ENCODE measurements at regions not wholly inside any gene's neighbourhood (a gene's known extent, or its start where the extent isn't known, plus 50 kb on each side); places are given as distances from the start of the nearest gene placed in this dataset.
A peak's percentile ranks its signal among the peaks of the same experiment; 100 is the strongest.

DNA sequence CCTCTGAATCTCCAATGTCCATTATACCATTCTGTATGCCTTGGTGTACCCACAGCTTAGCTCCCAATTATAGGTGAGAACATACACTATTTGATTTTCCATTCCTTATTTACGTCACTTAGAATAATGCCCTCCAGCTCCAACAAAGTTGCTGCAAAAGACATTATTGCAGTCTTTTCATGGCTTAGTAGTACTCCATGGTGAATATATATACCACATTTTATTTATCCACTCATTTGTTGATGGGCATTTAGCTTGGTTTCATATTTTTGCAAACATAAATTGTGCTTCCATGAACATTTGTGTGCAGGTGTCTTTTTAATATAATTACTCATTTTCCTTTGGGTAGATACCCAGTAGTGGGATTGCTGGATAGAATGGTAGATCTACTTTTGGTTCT lies 374.1 kb upstream of the HTR1E start:
- no peak for ATAC-seq
- TF ChIP-seq GLIS3 (CRISPR knock-in tag; IDR thresholded peaks at IDR 0.05) (no peak), ZNF8 (CRISPR knock-in tag; IDR thresholded peaks at IDR 0.05) (peak; percentile 96)

DNA sequence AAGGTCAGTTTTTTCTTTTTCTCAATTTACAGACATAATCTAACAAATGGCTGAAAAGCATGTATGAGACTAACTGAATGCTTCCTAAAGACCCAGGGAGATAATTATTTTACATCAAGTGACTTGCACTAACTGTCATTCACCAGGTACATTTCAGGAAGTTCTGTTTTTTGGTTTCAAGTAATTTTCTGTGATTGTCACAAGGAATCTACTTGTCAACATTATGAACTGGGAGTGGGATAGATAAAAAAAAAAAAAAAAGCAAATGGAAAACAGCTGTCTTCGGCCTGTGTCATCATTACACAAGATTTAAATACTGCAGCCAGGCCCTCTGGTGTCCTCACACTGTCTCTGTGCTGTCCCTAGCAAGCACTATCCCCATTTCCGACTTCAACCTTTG lies 379.0 kb upstream of the HTR1E start:
- peak; percentile 47; the same call in 1 of the 2 replicates for TF ChIP-seq TCF4 (CRISPR knock-in tag; IDR thresholded peaks at IDR 0.05; ENCODE audit: borderline replicate concordance)
- TF ChIP-seq, protein P1, sequence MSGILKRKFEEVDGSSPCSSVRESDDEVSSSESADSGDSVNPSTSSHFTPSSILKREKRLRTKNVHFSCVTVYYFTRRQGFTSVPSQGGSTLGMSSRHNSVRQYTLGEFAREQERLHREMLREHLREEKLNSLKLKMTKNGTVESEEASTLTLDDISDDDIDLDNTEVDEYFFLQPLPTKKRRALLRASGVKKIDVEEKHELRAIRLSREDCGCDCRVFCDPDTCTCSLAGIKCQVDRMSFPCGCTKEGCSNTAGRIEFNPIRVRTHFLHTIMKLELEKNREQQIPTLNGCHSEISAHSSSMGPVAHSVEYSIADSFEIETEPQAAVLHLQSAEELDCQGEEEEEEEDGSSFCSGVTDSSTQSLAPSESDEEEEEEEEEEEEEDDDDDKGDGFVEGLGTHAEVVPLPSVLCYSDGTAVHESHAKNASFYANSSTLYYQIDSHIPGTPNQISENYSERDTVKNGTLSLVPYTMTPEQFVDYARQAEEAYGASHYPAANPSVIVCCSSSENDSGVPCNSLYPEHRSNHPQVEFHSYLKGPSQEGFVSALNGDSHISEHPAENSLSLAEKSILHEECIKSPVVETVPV (CRISPR knock-in tag; IDR thresholded peaks at IDR 0.05) = no peak
- TF ChIP-seq RARB (CRISPR knock-in tag; IDR thresholded peaks at IDR 0.05) = no peak
- no peak for TF ChIP-seq ARNTL (CRISPR knock-in tag; IDR thresholded peaks at IDR 0.05; ENCODE audit: borderline replicate concordance, low read depth)
- TF ChIP-seq ESRRG (CRISPR knock-in tag; IDR thresholded peaks at IDR 0.05) = no peak
- ATAC-seq = no peak; the same call in 2 of the 3 replicates

DNA sequence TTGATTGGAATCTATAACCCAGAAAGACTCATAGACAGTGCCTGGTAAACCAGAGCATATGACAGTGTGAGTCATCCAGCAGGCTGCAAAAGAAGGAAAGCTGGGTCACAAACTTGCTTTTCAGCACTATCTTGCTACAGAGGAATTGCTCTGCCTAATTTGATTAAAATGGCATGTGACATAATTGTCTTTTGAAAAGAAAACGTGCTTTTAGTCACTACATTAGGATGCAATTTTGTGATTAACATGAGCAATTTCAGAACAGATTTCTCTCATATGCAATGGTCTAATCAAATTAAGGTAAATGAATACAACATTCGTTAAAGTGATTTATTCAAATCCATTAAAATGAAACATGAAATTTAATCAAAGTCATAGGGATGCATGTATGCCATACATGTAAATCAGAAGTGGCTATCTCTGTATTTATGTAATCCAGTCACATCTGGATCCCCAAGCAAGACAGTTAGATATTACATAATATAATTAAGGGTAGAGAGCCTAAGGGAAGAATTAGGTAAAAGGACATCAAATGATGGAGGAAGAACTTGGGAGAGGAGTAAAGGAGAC lies 400.0 kb upstream of the HTR1E start:
- no peak for TF ChIP-seq PPARA (CRISPR knock-in tag; IDR thresholded peaks at IDR 0.05; ENCODE audit: borderline replicate concordance)
- no peak for TF ChIP-seq ESRRG (CRISPR knock-in tag; IDR thresholded peaks at IDR 0.05)
- TF ChIP-seq ZNF70 (CRISPR knock-in tag; IDR thresholded peaks at IDR 0.05) = 0 out of 2 replicates have a peak, but pooled peaks have one; percentile 4
- peak; percentile 97 for TF ChIP-seq TCF4 (CRISPR knock-in tag; IDR thresholded peaks at IDR 0.05; ENCODE audit: borderline replicate concordance)
- TF ChIP-seq ZFP30 (CRISPR knock-in tag; IDR thresholded peaks at IDR 0.05) = no peak
- TF ChIP-seq ZFP3 (CRISPR knock-in tag; IDR thresholded peaks at IDR 0.05) = no peak
- TF ChIP-seq, protein P2, sequence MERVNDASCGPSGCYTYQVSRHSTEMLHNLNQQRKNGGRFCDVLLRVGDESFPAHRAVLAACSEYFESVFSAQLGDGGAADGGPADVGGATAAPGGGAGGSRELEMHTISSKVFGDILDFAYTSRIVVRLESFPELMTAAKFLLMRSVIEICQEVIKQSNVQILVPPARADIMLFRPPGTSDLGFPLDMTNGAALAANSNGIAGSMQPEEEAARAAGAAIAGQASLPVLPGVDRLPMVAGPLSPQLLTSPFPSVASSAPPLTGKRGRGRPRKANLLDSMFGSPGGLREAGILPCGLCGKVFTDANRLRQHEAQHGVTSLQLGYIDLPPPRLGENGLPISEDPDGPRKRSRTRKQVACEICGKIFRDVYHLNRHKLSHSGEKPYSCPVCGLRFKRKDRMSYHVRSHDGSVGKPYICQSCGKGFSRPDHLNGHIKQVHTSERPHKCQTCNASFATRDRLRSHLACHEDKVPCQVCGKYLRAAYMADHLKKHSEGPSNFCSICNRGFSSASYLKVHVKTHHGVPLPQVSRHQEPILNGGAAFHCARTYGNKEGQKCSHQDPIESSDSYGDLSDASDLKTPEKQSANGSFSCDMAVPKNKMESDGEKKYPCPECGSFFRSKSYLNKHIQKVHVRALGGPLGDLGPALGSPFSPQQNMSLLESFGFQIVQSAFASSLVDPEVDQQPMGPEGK (CRISPR knock-in tag; IDR thresholded peaks at IDR 0.05; ENCODE audit: borderline replicate concordance) = no peak
- TF ChIP-seq TOX (CRISPR knock-in tag; IDR thresholded peaks at IDR 0.05; ENCODE audit: borderline replicate concordance) = no peak
- no peak; the same call in 1 of the 2 replicates for TF ChIP-seq BACH2 (CRISPR knock-in tag; IDR thresholded peaks at IDR 0.05; ENCODE audit: borderline replicate concordance)
- TF ChIP-seq GLIS3 (CRISPR knock-in tag; IDR thresholded peaks at IDR 0.05) = no peak; the same call in 1 of the 2 replicates
- TF ChIP-seq, protein P3, sequence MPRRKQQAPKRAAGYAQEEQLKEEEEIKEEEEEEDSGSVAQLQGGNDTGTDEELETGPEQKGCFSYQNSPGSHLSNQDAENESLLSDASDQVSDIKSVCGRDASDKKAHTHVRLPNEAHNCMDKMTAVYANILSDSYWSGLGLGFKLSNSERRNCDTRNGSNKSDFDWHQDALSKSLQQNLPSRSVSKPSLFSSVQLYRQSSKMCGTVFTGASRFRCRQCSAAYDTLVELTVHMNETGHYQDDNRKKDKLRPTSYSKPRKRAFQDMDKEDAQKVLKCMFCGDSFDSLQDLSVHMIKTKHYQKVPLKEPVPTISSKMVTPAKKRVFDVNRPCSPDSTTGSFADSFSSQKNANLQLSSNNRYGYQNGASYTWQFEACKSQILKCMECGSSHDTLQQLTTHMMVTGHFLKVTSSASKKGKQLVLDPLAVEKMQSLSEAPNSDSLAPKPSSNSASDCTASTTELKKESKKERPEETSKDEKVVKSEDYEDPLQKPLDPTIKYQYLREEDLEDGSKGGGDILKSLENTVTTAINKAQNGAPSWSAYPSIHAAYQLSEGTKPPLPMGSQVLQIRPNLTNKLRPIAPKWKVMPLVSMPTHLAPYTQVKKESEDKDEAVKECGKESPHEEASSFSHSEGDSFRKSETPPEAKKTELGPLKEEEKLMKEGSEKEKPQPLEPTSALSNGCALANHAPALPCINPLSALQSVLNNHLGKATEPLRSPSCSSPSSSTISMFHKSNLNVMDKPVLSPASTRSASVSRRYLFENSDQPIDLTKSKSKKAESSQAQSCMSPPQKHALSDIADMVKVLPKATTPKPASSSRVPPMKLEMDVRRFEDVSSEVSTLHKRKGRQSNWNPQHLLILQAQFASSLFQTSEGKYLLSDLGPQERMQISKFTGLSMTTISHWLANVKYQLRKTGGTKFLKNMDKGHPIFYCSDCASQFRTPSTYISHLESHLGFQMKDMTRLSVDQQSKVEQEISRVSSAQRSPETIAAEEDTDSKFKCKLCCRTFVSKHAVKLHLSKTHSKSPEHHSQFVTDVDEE (CRISPR knock-in tag; IDR thresholded peaks at IDR 0.05) = peak; percentile 92
- TF ChIP-seq, protein P4, sequence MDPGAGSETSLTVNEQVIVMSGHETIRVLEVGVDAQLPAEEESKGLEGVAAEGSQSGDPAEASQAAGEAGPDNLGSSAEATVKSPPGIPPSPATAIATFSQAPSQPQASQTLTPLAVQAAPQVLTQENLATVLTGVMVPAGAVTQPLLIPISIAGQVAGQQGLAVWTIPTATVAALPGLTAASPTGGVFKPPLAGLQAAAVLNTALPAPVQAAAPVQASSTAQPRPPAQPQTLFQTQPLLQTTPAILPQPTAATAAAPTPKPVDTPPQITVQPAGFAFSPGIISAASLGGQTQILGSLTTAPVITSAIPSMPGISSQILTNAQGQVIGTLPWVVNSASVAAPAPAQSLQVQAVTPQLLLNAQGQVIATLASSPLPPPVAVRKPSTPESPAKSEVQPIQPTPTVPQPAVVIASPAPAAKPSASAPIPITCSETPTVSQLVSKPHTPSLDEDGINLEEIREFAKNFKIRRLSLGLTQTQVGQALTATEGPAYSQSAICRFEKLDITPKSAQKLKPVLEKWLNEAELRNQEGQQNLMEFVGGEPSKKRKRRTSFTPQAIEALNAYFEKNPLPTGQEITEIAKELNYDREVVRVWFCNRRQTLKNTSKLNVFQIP (CRISPR knock-in tag; IDR thresholded peaks at IDR 0.05; ENCODE audit: borderline replicate concordance, low read depth) = no peak; the same call in 1 of the 2 replicates
- TF ChIP-seq SNAI2 (CRISPR knock-in tag; IDR thresholded peaks at IDR 0.05) = 0 out of 2 replicates have a peak, but pooled peaks have one; percentile 11
- TF ChIP-seq, protein P1 (CRISPR knock-in tag; IDR thresholded peaks at IDR 0.05) = peak; percentile 66; the same call in 1 of the 2 replicates
- TF ChIP-seq ZNF8 (CRISPR knock-in tag; IDR thresholded peaks at IDR 0.05) = no peak; the same call in 1 of the 2 replicates
- TF ChIP-seq, protein P5, sequence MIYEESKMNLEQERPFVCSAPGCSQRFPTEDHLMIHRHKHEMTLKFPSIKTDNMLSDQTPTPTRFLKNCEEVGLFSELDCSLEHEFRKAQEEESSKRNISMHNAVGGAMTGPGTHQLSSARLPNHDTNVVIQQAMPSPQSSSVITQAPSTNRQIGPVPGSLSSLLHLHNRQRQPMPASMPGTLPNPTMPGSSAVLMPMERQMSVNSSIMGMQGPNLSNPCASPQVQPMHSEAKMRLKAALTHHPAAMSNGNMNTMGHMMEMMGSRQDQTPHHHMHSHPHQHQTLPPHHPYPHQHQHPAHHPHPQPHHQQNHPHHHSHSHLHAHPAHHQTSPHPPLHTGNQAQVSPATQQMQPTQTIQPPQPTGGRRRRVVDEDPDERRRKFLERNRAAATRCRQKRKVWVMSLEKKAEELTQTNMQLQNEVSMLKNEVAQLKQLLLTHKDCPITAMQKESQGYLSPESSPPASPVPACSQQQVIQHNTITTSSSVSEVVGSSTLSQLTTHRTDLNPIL (CRISPR knock-in tag; IDR thresholded peaks at IDR 0.05; ENCODE audit: low read depth) = peak; percentile 34; the same call in 1 of the 2 replicates
- TF ChIP-seq ZNF565 (CRISPR knock-in tag; conservative IDR thresholded peaks at IDR 0.05; ENCODE audit: low read depth) = no peak
- TF ChIP-seq ZC3H10 (CRISPR knock-in tag; IDR thresholded peaks at IDR 0.05) = no peak
- TF ChIP-seq RARB (CRISPR knock-in tag; IDR thresholded peaks at IDR 0.05) = no peak
- no peak for TF ChIP-seq CSDC2 (CRISPR knock-in tag; IDR thresholded peaks at IDR 0.05)
- peak; percentile 80 for TF ChIP-seq ISL1 (CRISPR knock-in tag; IDR thresholded peaks at IDR 0.05)
- peak; percentile 2; the same call in 1 of the 2 replicates for TF ChIP-seq ARNTL (CRISPR knock-in tag; IDR thresholded peaks at IDR 0.05; ENCODE audit: borderline replicate concordance, low read depth)
- TF ChIP-seq OSR1 (CRISPR knock-in tag; IDR thresholded peaks at IDR 0.05) = no peak
- ATAC-seq = peak; percentile 28; the same call in 1 of the 3 replicates

Data from SK-N-SH treated with all-trans-retinoic acid at 6 μM for 48 hours (cell line).